PC-3 (cell line): ENCODE measurements at regions not wholly inside any gene's neighbourhood (a gene's known extent, or its start where the extent isn't known, plus 50 kb on each side); places are given as distances from the start of the nearest gene placed in this dataset.

Source experiments
- ATAC-seq: fragments of 200-7000 bp; cut with Tn5 transposase; 2 replicates; pipeline ENCODE4 v1.9.1; 2020; ENCODE audit warnings: mild to moderate bottlenecking, moderate library complexity
- BruUV-seq: library from RNA; stranded (reverse); fragments of 400-500 nt; replicated peaks from 2 replicates; lab custom pipeline; 2021; lab: Mats Ljungman, UMichigan
- CTCF ChIA-PET: fragments of 300-600 bp; sonication (Branson Sonifier 250); formaldehyde crosslinking; loops from one replicate; lab custom pipeline; 2022; ENCODE audit warnings: antibody characterized with exemption; lab: Charles Lee
- POLR2A ChIA-PET: fragments of 300-600 bp; sonication (Branson Sonifier 250); formaldehyde crosslinking; loops from one replicate; lab custom pipeline; 2022; ENCODE audit warnings: antibody characterized with exemption; ENCODE audit not compliant: unreplicated experiment; lab: Charles Lee
- DNase-seq: peaks from one replicate; pipeline ENCODE4 v3.0.0-alpha.2; 2015
- H2AFZ ChIP-seq: fragments of 300-600 bp; sonication (generic); 2 replicates; pipeline ENCODE4 v1.6.0; 2016; ENCODE audit warnings: antibody characterized with exemption, low read length
- H3F3A ChIP-seq: fragments of 300-600 bp; sonication (generic); one replicate; pipeline ENCODE4 v1.6.0; 2017; ENCODE audit warnings: antibody characterized with exemption, low read length, control low read depth, mild to moderate bottlenecking; ENCODE audit not compliant: unreplicated experiment
- H3K27ac ChIP-seq: fragments of 300-600 bp; sonication (generic); 2 replicates; pipeline ENCODE4 v1.5.1; 2016; ENCODE audit warnings: mild to moderate bottlenecking, low read length
- H3K27me3 ChIP-seq: fragments of 300-600 bp; sonication (generic); 2 replicates; pipeline ENCODE4 v1.6.1; 2016; ENCODE audit warnings: low read length, mixed read lengths
- H3K36me3 ChIP-seq: fragments of 300-600 bp; sonication (generic); 2 replicates; pipeline ENCODE4 v1.6.1; 2016; ENCODE audit warnings: low read depth, mixed run types, low read length, mixed read lengths
- H3K4me1 ChIP-seq: fragments of 300-600 bp; sonication (generic); 2 replicates; pipeline ENCODE4 v1.5.1; 2016; ENCODE audit warnings: low read length; ENCODE audit not compliant: insufficient read depth
- H3K4me2 ChIP-seq: fragments of 300-600 bp; sonication (generic); 2 replicates; pipeline ENCODE4 v1.6.0; 2016; ENCODE audit warnings: low read length
- H3K4me3 ChIP-seq: fragments of 300-600 bp; sonication (generic); 2 replicates; pipeline ENCODE4 v1.5.1; 2016; ENCODE audit warnings: mild to moderate bottlenecking, low read length, mixed read lengths
- H3K79me2 ChIP-seq: fragments of 300-600 bp; sonication (generic); 2 replicates; pipeline ENCODE4 v1.6.1; 2017; ENCODE audit warnings: low read length, mixed read lengths
- H3K9ac ChIP-seq: fragments of 300-600 bp; sonication (generic); 2 replicates; pipeline ENCODE4 v1.6.0; 2016; ENCODE audit warnings: mild to moderate bottlenecking, low read length
- H3K9me2 ChIP-seq: fragments of 300-600 bp; sonication (generic); replicated peaks from 2 replicates; pipeline ENCODE4 v1.6.1; 2016; ENCODE audit warnings: mixed run types, low read length, mixed read lengths
- H3K9me3 ChIP-seq: fragments of 300-600 bp; sonication (generic); 2 replicates; pipeline ENCODE4 v1.6.1; 2016; ENCODE audit warnings: low read length, mixed read lengths
- H4K20me1 ChIP-seq: fragments of 300-600 bp; sonication (generic); 2 replicates; pipeline ENCODE4 v1.6.1; 2016; ENCODE audit warnings: low read length, mixed read lengths
- EZH2 ChIP-seq: fragments of 300-600 bp; sonication (generic); IDR thresholded peaks from one replicate; pipeline ENCODE4 v1.6.1; 2017; ENCODE audit warnings: antibody characterized with exemption, mild to moderate bottlenecking, low read length; ENCODE audit not compliant: unreplicated experiment
- EZH2phosphoT487 ChIP-seq: fragments of 300-600 bp; sonication (generic); IDR thresholded peaks from 2 replicates; pipeline ENCODE4 v1.6.1; 2018; ENCODE audit warnings: mild to moderate bottlenecking, antibody characterized with exemption, low read length, borderline replicate concordance
- intact Hi-C: fragments of 100-400 bp; cut with micrococcal nuclease; formaldehyde crosslinking; loops from 2 replicates; pipeline ENCODE4 v1.9.0; 2023
- TF ChIP-seq, protein P1 (sequence below): fragments of 300-600 bp; sonication (generic); conservative IDR thresholded peaks from 2 replicates; pipeline ENCODE4 v1.5.1; 2017; ENCODE audit warnings: antibody characterized with exemption, low read depth, mild to moderate bottlenecking, low read length

- Histone ChIP-seq H3K4me2 (no peak overlapping the region), H3K27me3 (no peaks in the 10 kb centered on the region), H3F3A (no peaks in the 10 kb centered on the region), H3K4me1 (no peaks in the 10 kb centered on the region), H3K9ac (no peak overlapping the region), H2AFZ (no peak overlapping the region), H3K9me2 (no peaks in the 10 kb centered on the region), H3K9me3 (no peaks in the 10 kb centered on the region), H4K20me1 (no peaks in the 10 kb centered on the region), H3K79me2 (no peaks in the 10 kb centered on the region), H3K27ac (no peak overlapping the region), H3K36me3 (no peaks in the 10 kb centered on the region), H3K4me3 (no peak overlapping the region)
- ChIA-PET POLR2A (no interaction called here), CTCF (no interaction called here)
- intact Hi-C loops: no loop called here
- BruUV-seq: no TSS peak
- TF ChIP-seq EZH2 (no peak), EZH2phosphoT487 (no peak)
- TF ChIP-seq, protein P1, sequence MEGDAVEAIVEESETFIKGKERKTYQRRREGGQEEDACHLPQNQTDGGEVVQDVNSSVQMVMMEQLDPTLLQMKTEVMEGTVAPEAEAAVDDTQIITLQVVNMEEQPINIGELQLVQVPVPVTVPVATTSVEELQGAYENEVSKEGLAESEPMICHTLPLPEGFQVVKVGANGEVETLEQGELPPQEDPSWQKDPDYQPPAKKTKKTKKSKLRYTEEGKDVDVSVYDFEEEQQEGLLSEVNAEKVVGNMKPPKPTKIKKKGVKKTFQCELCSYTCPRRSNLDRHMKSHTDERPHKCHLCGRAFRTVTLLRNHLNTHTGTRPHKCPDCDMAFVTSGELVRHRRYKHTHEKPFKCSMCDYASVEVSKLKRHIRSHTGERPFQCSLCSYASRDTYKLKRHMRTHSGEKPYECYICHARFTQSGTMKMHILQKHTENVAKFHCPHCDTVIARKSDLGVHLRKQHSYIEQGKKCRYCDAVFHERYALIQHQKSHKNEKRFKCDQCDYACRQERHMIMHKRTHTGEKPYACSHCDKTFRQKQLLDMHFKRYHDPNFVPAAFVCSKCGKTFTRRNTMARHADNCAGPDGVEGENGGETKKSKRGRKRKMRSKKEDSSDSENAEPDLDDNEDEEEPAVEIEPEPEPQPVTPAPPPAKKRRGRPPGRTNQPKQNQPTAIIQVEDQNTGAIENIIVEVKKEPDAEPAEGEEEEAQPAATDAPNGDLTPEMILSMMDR: no peak
- DNase-seq: no peak
- no peak for ATAC-seq
Measured at GRCh38 chr5:179408611-179409010, 63.4 kb upstream of the ADAMTS2 start.

DNA sequence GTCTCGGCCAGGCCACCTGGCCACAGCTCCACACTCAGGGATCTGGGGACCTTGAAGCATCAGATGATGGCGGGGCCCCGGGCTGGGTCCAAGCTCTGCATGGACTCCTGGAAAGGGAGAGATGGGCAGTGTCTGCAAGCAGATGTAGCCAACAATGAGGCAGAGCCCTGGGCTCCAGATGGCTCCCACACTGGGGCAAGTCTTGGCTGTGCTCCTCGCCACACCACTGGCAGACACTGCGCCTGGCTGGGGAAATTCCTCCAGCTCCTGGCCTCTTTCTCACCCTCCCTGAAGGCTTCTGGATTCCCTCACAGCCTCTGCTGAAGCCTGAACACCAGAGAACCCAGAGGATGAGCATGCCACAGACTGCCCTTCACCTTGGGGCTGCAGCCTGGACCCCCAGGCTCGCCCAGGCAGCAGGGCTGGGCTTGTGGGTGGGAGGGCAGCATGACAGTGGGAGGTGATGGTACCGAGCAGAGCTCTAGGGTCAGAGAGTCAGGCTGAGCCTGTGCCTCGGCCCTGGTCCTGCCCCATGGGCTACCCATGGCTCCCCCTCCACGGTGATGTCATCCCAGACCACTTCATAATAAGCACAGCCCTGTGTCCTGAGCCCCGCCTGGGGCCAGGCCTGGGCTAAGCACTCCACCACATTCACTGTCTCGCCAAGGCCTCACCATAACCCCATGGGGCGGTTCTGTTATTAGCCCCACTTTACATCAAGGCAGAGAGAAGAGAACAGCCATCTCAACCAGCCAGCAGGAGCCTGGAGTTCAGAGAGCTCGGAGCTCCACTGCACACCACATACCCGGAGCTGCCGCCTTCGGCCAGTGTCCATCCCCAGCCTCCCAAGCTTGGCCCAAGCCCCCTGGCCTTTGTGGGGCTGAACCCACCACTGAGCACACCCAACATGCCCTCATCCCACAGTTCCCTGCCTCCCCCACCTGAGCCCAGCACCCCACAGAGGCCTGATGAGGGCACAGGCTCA lies 62.2 kb upstream of the ADAMTS2 start:
- intact Hi-C loops: no loop called here
- Histone ChIP-seq H3K4me3 (no peak overlapping the region), H3K36me3 (no peaks in the 10 kb centered on the region), H3K4me2 (no peak overlapping the region), H3K27ac (no peak overlapping the region), H3K9me3 (no peaks in the 10 kb centered on the region), H3K27me3 (no peaks in the 10 kb centered on the region), H4K20me1 (no peaks in the 10 kb centered on the region), H3K9me2 (no peaks in the 10 kb centered on the region), H3K4me1 (no peaks in the 10 kb centered on the region), H3F3A (no peaks in the 10 kb centered on the region), H2AFZ (no peak overlapping the region), H3K9ac (no peak overlapping the region), H3K79me2 (no peaks in the 10 kb centered on the region)
- ATAC-seq (no peak), DNase-seq (no peak)
- no peak for TF ChIP-seq EZH2
- TF ChIP-seq EZH2phosphoT487: no peak
- TF ChIP-seq, protein P1: no peak
- CTCF ChIA-PET: no interaction called here
- no TSS peak for BruUV-seq
- POLR2A ChIA-PET: no interaction called here
